22Rv1 (cell line): ENCODE measurements at regions not wholly inside any gene's neighbourhood (a gene's known extent, or its start where the extent isn't known, plus 50 kb on each side); places are given as distances from the start of the nearest gene placed in this dataset.

Experiments
- CTCF ChIP-seq: fragments of 450-650 bp; IDR thresholded peaks from 2 replicates; pipeline ENCODE4 v1.5.1; 2017; ENCODE audit warnings: mild to moderate bottlenecking
- ZFX ChIP-seq: fragments of 450-650 bp; IDR thresholded peaks from 2 replicates; pipeline ENCODE4 v1.6.1; 2017; ENCODE audit warnings: antibody characterized with exemption, borderline replicate concordance

- TF ChIP-seq CTCF (no peak), ZFX (no peak)
Measured at GRCh38 chr12:75773377-75773776, 258.2 kb downstream of the PHLDA1 start.
